PC-9 (cell line): ENCODE measurements at regions not wholly inside any gene's neighbourhood (a gene's known extent, or its start where the extent isn't known, plus 50 kb on each side); places are given as distances from the start of the nearest gene placed in this dataset.
A peak's percentile ranks its signal among the peaks of the same experiment; 100 is the strongest.

ENCODE experiments used
- BruUV-seq: library from RNA; stranded (reverse); fragments of 400-500 nt; replicated peaks from 2 replicates; lab custom pipeline; 2021; lab: Mats Ljungman, UMichigan
- CTCF ChIA-PET: fragments of 300-600 bp; sonication (Branson Sonifier 250); formaldehyde crosslinking; loops from one replicate; lab custom pipeline; 2022; ENCODE audit warnings: antibody characterized with exemption; lab: Charles Lee
- POLR2A ChIA-PET: fragments of 300-600 bp; sonication (Branson Sonifier 250); formaldehyde crosslinking; loops from one replicate; lab custom pipeline; 2022; ENCODE audit warnings: antibody characterized with exemption; ENCODE audit not compliant: unreplicated experiment; lab: Charles Lee
- DNase-seq, 2 experiments: peaks; one replicate each; pipeline versions ENCODE4 v3.0.0 to v3.0.0-alpha.2; 2015 to 2022; ENCODE audit warnings: mixed read lengths in 1 of 2
- H2AFZ ChIP-seq: fragments of 200-600 bp; sonication (generic); 2 replicates; pipeline ENCODE4 v1.8.1; 2017; ENCODE audit warnings: antibody characterized with exemption
- H3F3A ChIP-seq: fragments of 200-600 bp; sonication (generic); 2 replicates; pipeline ENCODE4 v1.8.1; 2017; ENCODE audit warnings: antibody characterized with exemption, mild to moderate bottlenecking, low read depth; ENCODE audit not compliant: insufficient read depth
- H3K27ac ChIP-seq: fragments of 200-600 bp; sonication (generic); 2 replicates; pipeline ENCODE4 v1.6.1; 2016; ENCODE audit warnings: mixed run types
- H3K27me3 ChIP-seq: fragments of 200-600 bp; sonication (generic); 2 replicates; pipeline ENCODE4 v1.6.1; 2016; ENCODE audit warnings: low read depth, mixed run types; ENCODE audit not compliant: insufficient read depth
- H3K36me3 ChIP-seq: fragments of 200-600 bp; sonication (generic); 2 replicates; pipeline ENCODE4 v1.6.1; 2016; ENCODE audit warnings: low read depth, mixed run types
- H3K4me1 ChIP-seq: fragments of 200-600 bp; sonication (generic); replicated peaks from 2 replicates; pipeline ENCODE4 v1.6.1; 2016; ENCODE audit warnings: mixed run types; ENCODE audit not compliant: insufficient read depth
- H3K4me2 ChIP-seq: fragments of 200-600 bp; sonication (generic); 2 replicates; pipeline ENCODE4 v1.6.1; 2017; ENCODE audit warnings: mixed run types
- H3K4me3 ChIP-seq: fragments of 200-600 bp; sonication (generic); 2 replicates; pipeline ENCODE4 v1.6.1; 2016; ENCODE audit warnings: mixed run types
- H3K79me2 ChIP-seq: fragments of 200-600 bp; sonication (generic); 2 replicates; pipeline ENCODE4 v1.6.1; 2017; ENCODE audit warnings: low read depth, mixed run types
- H3K9me2 ChIP-seq: fragments of 200-600 bp; sonication (generic); 2 replicates; pipeline ENCODE4 v1.8.1; 2017; ENCODE audit warnings: mild to moderate bottlenecking; ENCODE audit not compliant: insufficient read depth
- H3K9me3 ChIP-seq: fragments of 200-600 bp; sonication (generic); 2 replicates; pipeline ENCODE4 v1.8.1; 2016; ENCODE audit warnings: low read depth; ENCODE audit not compliant: insufficient read depth
- H4K20me1 ChIP-seq: fragments of 200-600 bp; sonication (generic); 2 replicates; pipeline ENCODE4 v1.8.1; 2017; ENCODE audit not compliant: insufficient read depth
- EZH2 ChIP-seq: fragments of 200-600 bp; sonication (generic); IDR thresholded peaks from 2 replicates; pipeline ENCODE4 v1.8.0; 2017; ENCODE audit warnings: antibody characterized with exemption, low read depth
- intact Hi-C: fragments of 100-400 bp; cut with micrococcal nuclease; formaldehyde crosslinking; loops from one replicate; pipeline ENCODE4 v1.10.0; 2022; ENCODE audit not compliant: unreplicated experiment
- TF ChIP-seq, protein P1 (sequence below): fragments of 200-600 bp; sonication (generic); conservative IDR thresholded peaks from 2 replicates; pipeline ENCODE4 v1.6.1; 2017; ENCODE audit warnings: mixed run types, antibody characterized with exemption, mild to moderate bottlenecking, moderate library complexity

- POLR2A ChIA-PET = no interaction called here
- H4K20me1 ChIP-seq = no peaks in the 10 kb centered on the region
- no peaks in the 10 kb centered on the region for H3K27me3 ChIP-seq
- no peaks in the 10 kb centered on the region for H3K79me2 ChIP-seq
- H3K4me1 ChIP-seq = no peaks in the 10 kb centered on the region
- H3F3A ChIP-seq = no peaks in the 10 kb centered on the region
- H3K36me3 ChIP-seq = no peaks in the 10 kb centered on the region
- no peak for TF ChIP-seq EZH2
- TF ChIP-seq, protein P1, sequence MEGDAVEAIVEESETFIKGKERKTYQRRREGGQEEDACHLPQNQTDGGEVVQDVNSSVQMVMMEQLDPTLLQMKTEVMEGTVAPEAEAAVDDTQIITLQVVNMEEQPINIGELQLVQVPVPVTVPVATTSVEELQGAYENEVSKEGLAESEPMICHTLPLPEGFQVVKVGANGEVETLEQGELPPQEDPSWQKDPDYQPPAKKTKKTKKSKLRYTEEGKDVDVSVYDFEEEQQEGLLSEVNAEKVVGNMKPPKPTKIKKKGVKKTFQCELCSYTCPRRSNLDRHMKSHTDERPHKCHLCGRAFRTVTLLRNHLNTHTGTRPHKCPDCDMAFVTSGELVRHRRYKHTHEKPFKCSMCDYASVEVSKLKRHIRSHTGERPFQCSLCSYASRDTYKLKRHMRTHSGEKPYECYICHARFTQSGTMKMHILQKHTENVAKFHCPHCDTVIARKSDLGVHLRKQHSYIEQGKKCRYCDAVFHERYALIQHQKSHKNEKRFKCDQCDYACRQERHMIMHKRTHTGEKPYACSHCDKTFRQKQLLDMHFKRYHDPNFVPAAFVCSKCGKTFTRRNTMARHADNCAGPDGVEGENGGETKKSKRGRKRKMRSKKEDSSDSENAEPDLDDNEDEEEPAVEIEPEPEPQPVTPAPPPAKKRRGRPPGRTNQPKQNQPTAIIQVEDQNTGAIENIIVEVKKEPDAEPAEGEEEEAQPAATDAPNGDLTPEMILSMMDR = no peak
- H2AFZ ChIP-seq = no peak overlapping the region
- H3K27ac ChIP-seq = no peak overlapping the region
- H3K4me2 ChIP-seq = no peak overlapping the region
- H3K9me3 ChIP-seq = no peaks in the 10 kb centered on the region
- H3K9me2 ChIP-seq = no peaks in the 10 kb centered on the region
- CTCF ChIA-PET = no interaction called here
- DNase-seq = no peak
- BruUV-seq = no TSS peak
- no peak overlapping the region for H3K4me3 ChIP-seq
- intact Hi-C loops = no loop called here
Measured at GRCh38 chr6:17225767-17226630, 55.2 kb upstream of the RBM24 start.

DNA sequence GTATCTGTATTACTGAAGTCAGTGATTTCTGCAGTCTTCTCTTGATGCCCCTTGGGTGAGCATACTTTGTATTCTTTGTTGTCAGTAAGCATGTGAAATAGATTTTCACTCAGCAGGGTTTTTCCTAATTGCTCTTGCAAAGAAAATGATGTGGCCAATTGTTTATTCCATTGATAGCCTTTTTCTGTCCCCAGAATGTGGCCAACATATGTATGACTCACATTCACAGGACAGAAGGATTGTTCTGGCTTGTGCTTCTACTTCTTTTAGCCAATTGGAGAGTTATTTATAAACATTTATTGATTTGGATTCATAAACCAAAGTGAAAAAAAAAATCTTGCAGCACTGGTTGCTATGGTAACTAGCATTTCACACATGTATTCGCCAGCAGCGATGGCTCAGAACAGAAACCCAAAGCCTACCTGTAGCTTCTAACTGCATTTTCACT lies 54.4 kb upstream of the RBM24 start:
- no peak for DNase-seq
- Histone ChIP-seq H3K4me3 (no peak overlapping the region), H3K4me1 (no peaks in the 10 kb centered on the region), H3K9me3 (no peaks in the 10 kb centered on the region), H4K20me1 (no peaks in the 10 kb centered on the region), H3K9me2 (no peaks in the 10 kb centered on the region), H3K79me2 (no peaks in the 10 kb centered on the region), H2AFZ (peak overlapping the region; percentile 36; the same call in 1 of the 2 replicates), H3K27me3 (no peaks in the 10 kb centered on the region), H3K27ac (no peak overlapping the region), H3F3A (no peaks in the 10 kb centered on the region), H3K36me3 (no peaks in the 10 kb centered on the region), H3K4me2 (no peak overlapping the region)
- no TSS peak for BruUV-seq
- POLR2A ChIA-PET = no interaction called here
- no peak for TF ChIP-seq EZH2
- TF ChIP-seq, protein P1 = no peak
- intact Hi-C loops = no loop called here
- CTCF ChIA-PET = no interaction called here

DNA sequence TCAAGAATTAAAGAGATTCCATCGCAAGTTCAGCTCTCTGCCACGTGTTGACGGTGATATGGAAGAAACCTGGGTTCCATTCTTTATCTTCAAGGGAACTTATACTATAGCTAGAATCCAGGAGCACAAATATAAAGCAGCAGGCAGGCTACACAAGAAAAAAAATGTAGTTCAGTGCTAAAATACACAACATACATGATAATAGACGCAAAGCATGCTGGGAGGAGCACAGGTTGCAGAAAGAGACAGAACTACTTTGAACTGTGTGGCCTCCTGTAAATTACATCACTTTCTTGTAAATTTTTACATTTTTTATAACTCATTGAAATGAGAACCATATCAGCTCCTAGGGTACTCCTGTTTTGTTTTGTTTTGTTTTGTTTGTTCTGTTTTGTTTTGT lies 53.8 kb upstream of the RBM24 start:
- BruUV-seq = no TSS peak
- no peaks in the 10 kb centered on the region for H3K9me2 ChIP-seq
- no peaks in the 10 kb centered on the region for H3K79me2 ChIP-seq
- H3K4me3 ChIP-seq = no peak overlapping the region
- ChIA-PET CTCF (no interaction called here), POLR2A (no interaction called here)
- intact Hi-C loops = no loop called here
- no peak for TF ChIP-seq EZH2
- TF ChIP-seq, protein P1 = no peak
- no peak overlapping the region for H3K4me2 ChIP-seq
- no peak overlapping the region for H2AFZ ChIP-seq
- H3F3A ChIP-seq = no peaks in the 10 kb centered on the region
- no peaks in the 10 kb centered on the region for H4K20me1 ChIP-seq
- no peak overlapping the region for H3K27ac ChIP-seq
- H3K4me1 ChIP-seq = no peaks in the 10 kb centered on the region
- DNase-seq = no peak
- no peaks in the 10 kb centered on the region for H3K9me3 ChIP-seq
- H3K36me3 ChIP-seq = no peaks in the 10 kb centered on the region
- H3K27me3 ChIP-seq = no peaks in the 10 kb centered on the region
